ENCODE measurements at regions not wholly inside any gene's neighbourhood (a gene's known extent, or its start where the extent isn't known, plus 50 kb on each side); places are given as distances from the start of the nearest gene placed in this dataset.

DNA sequence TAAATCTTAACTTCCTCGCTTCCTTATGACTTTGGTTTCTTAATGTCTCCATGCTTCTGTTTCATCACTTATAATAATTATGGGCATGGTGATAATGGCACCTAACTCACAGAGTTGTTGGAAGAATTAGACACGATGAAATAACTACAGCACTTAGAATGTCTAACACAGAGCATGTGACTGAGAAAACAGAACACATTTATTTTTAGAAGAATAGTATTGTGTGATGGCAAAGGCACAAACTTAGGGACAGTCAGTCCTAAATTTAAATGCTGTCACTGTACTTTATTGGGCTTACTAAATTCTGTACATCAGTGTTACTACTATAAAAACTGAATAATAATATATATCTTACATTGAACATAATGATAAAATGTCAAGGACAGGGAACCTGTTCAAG is 391.1 kb upstream of the JAG1 start:
- TF ChIP-seq CTCF (conservative IDR thresholded peaks at IDR 0.05; ENCODE audit: low read depth, low read length) (no peak), POLR2A (IDR thresholded peaks at IDR 0.05; ENCODE audit: low read depth, low read length) (no peak), RAD21 (IDR thresholded peaks at IDR 0.05; ENCODE audit: low read length) (no peak)
